H1 (cell line): ENCODE measurements at regions not wholly inside any gene's neighbourhood (a gene's known extent, or its start where the extent isn't known, plus 50 kb on each side); places are given as distances from the start of the nearest gene placed in this dataset.

Experiments used
- ATF2 ChIP-seq: IDR thresholded peaks from 2 replicates; pipeline ENCODE4 v1.6.1; 2012; ENCODE audit warnings: low read length, inconsistent platforms
- CBX8 ChIP-seq: fragments of 300-800, 300-1000 bp; sonication (generic); IDR thresholded peaks from 2 replicates; pipeline ENCODE4 v1.7.1; 2016; ENCODE audit warnings: low read depth, low read length, borderline replicate concordance
- KDM1A ChIP-seq: fragments of 200-600, 300-600 bp; sonication (generic); IDR thresholded peaks from 2 replicates; pipeline ENCODE4 v1.7.1; 2016; ENCODE audit warnings: mild to moderate bottlenecking, low read length, borderline replicate concordance
- KDM5A ChIP-seq: fragments of 200-600 bp; IDR thresholded peaks from 2 replicates; pipeline ENCODE4 v1.7.1; 2012; ENCODE audit warnings: mild to moderate bottlenecking, low read length, inconsistent platforms, mixed read lengths
- PHF8 ChIP-seq: fragments of 200-600 bp; sonication (generic); conservative IDR thresholded peaks from 2 replicates; pipeline ENCODE4 v1.7.1; 2012; ENCODE audit warnings: low read depth, mild to moderate bottlenecking, inconsistent platforms, low read length, moderate library complexity
- SP1 ChIP-seq: IDR thresholded peaks from 2 replicates; pipeline ENCODE4 v1.6.1; 2011; ENCODE audit warnings: low read depth, low read length
- SP2 ChIP-seq: IDR thresholded peaks from 2 replicates; pipeline ENCODE4 v1.6.1; 2012; ENCODE audit warnings: mild to moderate bottlenecking, low read length, inconsistent platforms
- TCF12 ChIP-seq: IDR thresholded peaks from 2 replicates; pipeline ENCODE4 v1.6.1; 2011; ENCODE audit warnings: low read depth, mild to moderate bottlenecking, low read length

DNA sequence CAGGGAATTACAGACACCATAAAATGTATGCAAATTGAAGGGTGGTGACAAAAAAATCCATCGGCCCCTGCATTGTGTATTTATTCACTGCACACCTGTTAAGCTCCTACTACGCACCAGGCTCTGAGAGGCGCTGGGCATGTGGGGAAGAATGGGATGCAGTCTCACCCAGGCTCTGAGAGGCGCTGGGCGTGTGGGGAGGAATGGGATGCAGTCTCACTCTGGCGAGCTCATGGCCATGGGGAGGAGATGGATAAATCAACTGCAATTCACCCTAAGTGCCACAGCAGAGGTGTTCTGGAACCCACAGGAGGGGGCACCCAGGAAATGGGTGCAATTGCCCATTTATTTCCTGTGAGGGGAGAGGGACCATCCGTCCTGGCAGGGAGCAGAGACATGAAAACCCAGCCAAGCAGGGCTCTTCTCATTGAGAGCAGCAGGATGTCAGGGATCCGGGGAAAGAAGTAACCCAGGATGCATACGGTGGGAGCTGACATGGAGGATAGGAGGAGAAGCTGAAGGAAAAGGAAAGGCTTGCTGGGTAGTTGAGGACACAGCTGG lies 798.7 kb downstream of the TBC1D22A start (continued):
- TF ChIP-seq KDM1A (no peak), SP2 (no peak), CBX8 (no peak), ATF2 (no peak), KDM5A (no peak), PHF8 (no peak), TCF12 (no peak), SP1 (no peak)
